ENCODE measurements at regions not wholly inside any gene's neighbourhood (a gene's known extent, or its start where the extent isn't known, plus 50 kb on each side); places are given as distances from the start of the nearest gene placed in this dataset.

DNA sequence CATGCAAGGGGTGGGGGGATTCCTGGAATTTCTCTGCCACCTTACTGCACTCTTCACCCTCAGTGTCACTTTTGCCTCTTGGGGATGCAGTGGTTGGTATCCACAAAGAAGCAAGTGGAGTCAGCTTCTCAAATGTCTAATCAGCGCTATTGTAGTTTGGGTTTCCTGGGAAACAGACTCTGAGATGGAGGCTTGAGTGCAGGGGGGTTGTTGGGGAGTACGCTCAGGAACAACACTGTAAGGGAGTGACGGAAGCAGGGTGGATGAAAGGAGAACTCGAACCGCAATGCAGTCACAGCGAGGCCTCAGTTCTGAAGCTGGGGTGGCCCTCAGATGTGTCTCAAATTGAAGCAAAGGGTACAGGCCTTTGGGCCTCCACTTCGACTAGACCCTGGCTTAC is 73.6 kb upstream of the EPC2 start:
- TF ChIP-seq, protein P1, sequence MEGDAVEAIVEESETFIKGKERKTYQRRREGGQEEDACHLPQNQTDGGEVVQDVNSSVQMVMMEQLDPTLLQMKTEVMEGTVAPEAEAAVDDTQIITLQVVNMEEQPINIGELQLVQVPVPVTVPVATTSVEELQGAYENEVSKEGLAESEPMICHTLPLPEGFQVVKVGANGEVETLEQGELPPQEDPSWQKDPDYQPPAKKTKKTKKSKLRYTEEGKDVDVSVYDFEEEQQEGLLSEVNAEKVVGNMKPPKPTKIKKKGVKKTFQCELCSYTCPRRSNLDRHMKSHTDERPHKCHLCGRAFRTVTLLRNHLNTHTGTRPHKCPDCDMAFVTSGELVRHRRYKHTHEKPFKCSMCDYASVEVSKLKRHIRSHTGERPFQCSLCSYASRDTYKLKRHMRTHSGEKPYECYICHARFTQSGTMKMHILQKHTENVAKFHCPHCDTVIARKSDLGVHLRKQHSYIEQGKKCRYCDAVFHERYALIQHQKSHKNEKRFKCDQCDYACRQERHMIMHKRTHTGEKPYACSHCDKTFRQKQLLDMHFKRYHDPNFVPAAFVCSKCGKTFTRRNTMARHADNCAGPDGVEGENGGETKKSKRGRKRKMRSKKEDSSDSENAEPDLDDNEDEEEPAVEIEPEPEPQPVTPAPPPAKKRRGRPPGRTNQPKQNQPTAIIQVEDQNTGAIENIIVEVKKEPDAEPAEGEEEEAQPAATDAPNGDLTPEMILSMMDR (conservative IDR thresholded peaks at IDR 0.05) = no peak
- TF ChIP-seq EZH2 (IDR thresholded peaks at IDR 0.05; ENCODE audit: low read depth) = no peak
